ENCODE measurements at regions not wholly inside any gene's neighbourhood (a gene's known extent, or its start where the extent isn't known, plus 50 kb on each side); places are given as distances from the start of the nearest gene placed in this dataset.
A peak's percentile ranks its signal among the peaks of the same experiment; 100 is the strongest.
"Not testable (repeated sequence)": the region's sequence is repeated elsewhere in the genome, so short reads cannot be mapped to it uniquely, and the experiment has no call there.

DNA sequence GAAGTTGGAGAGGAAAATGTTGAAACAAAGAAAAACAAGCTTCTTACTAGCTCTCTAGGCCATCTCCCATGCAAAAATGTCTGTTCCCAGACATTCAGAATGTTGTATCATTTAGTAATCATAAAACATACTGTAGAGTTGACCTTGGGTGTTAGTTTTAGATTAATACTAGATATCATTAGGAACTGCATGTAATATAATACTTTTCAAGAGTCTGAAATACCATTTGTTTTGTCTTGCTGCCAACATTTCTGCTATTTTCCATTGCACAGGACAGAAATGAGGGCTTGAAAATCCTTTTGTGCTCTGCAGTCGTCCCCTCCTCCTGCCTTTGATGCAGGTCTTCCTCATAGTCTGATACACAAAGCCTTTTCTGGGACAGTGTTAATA, 89.5 kb upstream of the RBMS1 start:
- peak; percentile 90 for DNase-seq (ENCODE audit: low read depth)
- H3K4me3 ChIP-seq (ENCODE audit: low read depth, low read length): no peak overlapping the region
- TF ChIP-seq, protein P1, sequence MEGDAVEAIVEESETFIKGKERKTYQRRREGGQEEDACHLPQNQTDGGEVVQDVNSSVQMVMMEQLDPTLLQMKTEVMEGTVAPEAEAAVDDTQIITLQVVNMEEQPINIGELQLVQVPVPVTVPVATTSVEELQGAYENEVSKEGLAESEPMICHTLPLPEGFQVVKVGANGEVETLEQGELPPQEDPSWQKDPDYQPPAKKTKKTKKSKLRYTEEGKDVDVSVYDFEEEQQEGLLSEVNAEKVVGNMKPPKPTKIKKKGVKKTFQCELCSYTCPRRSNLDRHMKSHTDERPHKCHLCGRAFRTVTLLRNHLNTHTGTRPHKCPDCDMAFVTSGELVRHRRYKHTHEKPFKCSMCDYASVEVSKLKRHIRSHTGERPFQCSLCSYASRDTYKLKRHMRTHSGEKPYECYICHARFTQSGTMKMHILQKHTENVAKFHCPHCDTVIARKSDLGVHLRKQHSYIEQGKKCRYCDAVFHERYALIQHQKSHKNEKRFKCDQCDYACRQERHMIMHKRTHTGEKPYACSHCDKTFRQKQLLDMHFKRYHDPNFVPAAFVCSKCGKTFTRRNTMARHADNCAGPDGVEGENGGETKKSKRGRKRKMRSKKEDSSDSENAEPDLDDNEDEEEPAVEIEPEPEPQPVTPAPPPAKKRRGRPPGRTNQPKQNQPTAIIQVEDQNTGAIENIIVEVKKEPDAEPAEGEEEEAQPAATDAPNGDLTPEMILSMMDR (conservative IDR thresholded peaks at IDR 0.05; ENCODE audit: low read depth, low read length): no peak

DNA sequence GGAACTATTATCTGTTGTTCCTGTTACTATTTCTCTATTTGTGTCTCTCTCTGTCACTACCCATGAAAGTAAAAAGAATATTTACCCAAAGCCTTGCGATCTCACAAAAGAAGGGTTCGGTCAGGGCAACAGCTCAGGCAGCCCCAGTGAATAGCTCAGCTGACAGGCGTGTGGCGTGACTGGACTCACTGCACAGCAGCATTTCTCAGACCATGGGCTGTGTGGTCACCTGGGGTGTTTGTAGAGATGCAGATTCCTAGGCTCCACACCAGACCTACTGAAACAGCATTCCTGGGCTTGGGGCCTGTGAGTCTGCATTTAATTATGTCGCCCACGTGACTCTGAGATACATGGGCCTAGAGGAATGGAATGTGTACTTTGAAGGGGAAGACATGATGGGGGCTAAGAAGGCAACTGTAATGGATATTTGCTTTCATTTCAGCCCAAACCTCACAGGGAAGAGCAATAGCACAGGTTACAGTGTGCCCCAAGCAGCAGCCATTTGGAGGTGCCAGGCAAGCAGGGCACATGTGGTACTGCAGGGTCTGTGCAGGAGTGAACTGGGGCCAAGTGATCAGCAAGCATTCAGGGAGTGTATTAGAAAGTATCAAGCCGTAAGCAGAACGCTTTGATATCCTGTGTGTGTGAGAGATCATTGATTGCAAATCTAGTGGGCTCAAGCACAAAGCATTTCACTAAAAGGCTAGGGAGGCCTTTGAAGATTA, 90.4 kb upstream of the RBMS1 start:
- DNase-seq (ENCODE audit: low read depth): no peak
- H3K4me3 ChIP-seq (ENCODE audit: low read depth, low read length): no peak overlapping the region
- TF ChIP-seq, protein P1 (conservative IDR thresholded peaks at IDR 0.05; ENCODE audit: low read depth, low read length): no peak

DNA sequence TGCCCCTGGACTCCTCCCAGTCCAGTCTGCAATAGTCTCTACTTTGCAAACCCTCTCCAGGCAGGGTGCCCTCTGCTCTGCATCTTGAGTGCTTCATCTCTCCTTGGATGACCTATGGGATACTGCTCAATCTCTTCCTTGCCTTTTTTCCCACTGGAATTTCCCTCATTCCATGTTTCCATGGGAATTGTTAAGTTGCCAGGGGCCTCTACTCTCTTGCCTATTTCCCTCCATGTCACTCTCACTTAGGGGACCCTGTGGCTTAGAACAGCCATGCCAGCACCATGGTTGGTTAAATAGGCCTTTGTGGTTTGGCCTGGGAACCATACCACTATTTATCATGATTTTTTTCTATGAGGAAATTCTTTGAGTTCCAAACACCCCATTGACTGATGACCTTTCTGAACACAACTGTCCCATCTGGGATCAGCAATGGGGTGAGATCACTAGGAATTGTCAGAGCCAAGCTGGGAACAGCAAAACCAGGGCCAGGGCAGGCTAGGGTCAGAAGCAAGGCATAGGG, 91.4 kb upstream of the RBMS1 start:
- DNase-seq (ENCODE audit: low read depth): peak; percentile 7
- TF ChIP-seq, protein P1 (conservative IDR thresholded peaks at IDR 0.05; ENCODE audit: low read depth, low read length): no peak
- H3K4me3 ChIP-seq (ENCODE audit: low read depth, low read length): no peak overlapping the region

DNA sequence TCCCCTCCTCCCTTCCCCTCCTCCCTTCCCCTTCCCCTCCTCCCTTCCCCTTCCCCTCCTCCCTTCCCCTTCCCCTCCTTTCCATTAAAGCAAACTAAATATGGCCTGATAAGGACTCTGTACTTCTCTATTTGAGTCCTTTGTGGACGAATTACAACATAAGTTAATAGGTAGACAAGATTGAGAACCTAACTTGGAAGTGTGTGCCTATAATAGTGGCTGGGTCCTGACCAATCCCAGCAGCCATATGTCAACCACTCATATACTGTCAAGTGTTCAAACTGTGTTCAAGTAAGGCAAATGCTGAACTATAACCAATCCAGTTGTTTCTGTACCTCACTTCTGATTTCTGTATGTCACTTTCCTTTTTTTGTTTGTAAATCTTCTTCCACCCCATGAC, 97.1 kb upstream of the RBMS1 start:
- TF ChIP-seq, protein P1 (conservative IDR thresholded peaks at IDR 0.05; ENCODE audit: low read depth, low read length): no peak
- no peak for DNase-seq (ENCODE audit: low read depth)
- no peak overlapping the region for H3K4me3 ChIP-seq (ENCODE audit: low read depth, low read length)

DNA sequence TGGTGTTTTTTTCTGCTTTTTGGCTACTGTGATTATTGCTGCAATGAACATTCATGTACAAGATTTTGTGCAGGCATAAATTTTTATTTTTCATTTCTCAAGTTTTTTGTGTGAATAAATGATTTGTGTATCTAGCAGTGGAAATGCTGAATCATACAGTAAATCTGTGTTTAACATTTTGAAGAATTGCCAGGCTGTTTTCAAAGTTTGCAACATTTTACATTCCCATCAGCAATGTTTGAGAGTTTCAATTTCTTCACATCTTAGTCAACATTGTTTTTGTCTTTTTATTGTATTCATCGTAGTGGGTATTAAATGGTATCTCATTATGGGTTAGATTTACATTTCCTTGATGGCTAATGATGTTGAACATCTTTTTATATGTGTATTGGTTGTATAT, 98.8 kb upstream of the RBMS1 start:
- TF ChIP-seq, protein P1 (conservative IDR thresholded peaks at IDR 0.05; ENCODE audit: low read depth, low read length): no peak
- no peak for DNase-seq (ENCODE audit: low read depth)
- H3K4me3 ChIP-seq (ENCODE audit: low read depth, low read length): no peak overlapping the region

DNA sequence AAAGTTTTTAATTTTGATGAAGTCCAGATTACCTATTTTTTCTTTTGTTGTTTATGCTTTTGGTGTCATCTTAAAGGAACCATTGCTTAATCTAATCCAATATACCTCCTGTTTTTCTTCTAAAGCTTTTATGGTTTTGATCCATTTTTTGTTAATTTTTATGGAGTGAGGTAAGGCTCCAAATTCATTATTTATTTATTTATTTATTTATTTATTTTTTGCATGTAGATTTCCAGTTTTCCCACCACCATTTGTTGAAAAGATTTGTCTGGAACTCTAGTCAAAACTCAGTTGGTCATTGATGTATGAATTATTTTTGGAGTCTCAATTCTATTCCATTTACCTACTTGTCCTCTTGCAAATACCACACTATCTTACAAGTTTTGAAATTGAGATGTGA, 99.4 kb upstream of the RBMS1 start:
- no peak overlapping the region for H3K4me3 ChIP-seq (ENCODE audit: low read depth, low read length)
- TF ChIP-seq, protein P1 (conservative IDR thresholded peaks at IDR 0.05; ENCODE audit: low read depth, low read length): no peak
- no peak for DNase-seq (ENCODE audit: low read depth)

DNA sequence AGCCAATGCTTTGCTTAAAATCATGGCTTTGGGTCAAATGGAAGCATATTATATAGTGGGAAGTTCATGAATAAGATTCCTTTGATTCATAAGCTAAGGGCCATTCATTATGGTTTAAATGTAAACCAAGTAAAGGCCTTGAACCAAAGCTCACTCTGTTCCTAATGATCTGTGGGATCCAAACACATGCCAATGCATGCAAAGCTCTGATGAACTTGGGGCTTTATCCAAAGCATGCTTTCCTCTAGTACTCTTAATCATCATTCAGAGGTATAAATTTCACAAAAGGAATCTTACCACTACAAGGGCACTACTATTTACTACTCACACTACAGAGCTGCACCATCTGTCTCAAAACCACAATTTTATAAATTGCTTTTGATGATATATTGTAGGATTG, 102.8 kb upstream of the RBMS1 start:
- TF ChIP-seq, protein P1 (conservative IDR thresholded peaks at IDR 0.05; ENCODE audit: low read depth, low read length): no peak
- DNase-seq (ENCODE audit: low read depth): no peak

DNA sequence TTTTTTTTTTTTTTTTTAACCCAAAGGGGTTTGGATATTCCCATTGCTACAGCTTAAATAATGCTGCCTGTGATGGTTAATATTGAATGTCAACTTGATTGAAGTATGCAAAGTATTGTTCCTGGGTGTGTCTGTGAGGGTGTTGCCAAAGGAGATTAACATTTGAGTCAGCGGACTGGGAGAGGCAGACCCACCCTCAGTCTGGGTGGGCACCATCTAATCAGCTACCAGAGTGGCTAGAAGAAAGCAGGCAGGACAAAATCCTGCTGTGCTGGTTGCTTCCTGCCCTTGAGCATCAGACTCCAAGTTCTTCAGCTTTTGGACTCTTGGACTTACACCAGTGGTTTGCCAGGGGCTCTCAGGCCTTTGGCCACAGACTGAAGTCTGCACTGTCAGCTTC, 106.8 kb upstream of the RBMS1 start:
- not testable (repeated sequence) for H3K4me3 ChIP-seq (ENCODE audit: low read depth, low read length); DNase-seq (ENCODE audit: low read depth)

More for the DNA sequence above, 102.8 kb upstream of the RBMS1 start:
- H3K4me3 ChIP-seq (ENCODE audit: low read depth, low read length): no peak overlapping the region

Measured in choroid plexus epithelial cell (primary cell).